ACHN (cell line): ENCODE measurements at regions not wholly inside any gene's neighbourhood (a gene's known extent, or its start where the extent isn't known, plus 50 kb on each side); places are given as distances from the start of the nearest gene placed in this dataset.

Experiments used
- DNase-seq: peaks from one replicate; pipeline ENCODE4 v3.0.0-alpha.2; 2015
- in situ Hi-C: cut with HindIII; loops from 2 replicates; pipeline ENCODE4 v1.10.0; 2017; ENCODE audit warnings: low sequenced_read_pairs, low pct_ligation_motif_present, low pct_unique_long_range_greater_than_20kb

- in situ Hi-C loops, result no loop called here
Observed at GRCh38 chr16:79501446-79501845, 99.1 kb downstream of the MAF start.

DNA sequence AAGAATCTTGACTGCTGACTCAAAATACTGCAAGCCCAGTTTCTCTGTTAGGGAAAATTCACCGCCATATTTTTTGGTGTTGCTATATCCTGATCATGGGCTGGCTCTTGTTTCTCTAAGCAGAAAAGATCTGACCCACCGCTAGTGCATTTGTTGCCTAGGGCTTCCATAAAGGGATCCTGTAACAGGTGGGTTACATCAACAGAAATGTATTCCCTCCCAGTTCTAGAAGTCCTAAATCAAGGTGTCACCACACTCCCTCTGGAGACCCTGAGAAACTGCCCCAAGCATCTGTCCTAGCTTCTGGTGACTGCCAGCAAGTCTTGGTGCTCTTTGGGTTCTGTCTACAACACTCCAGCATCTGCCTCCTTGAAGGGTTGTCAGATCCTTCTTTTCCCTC lies 99.7 kb downstream of the MAF start:
- in situ Hi-C loops, result no loop called here
- no peak for DNase-seq

More at GRCh38 chr16:79501446-79501845, 99.1 kb downstream of the MAF start:
- DNase-seq, result no peak

GRCh38 chr16:79500286-79500685 lies 100.3 kb downstream of the MAF start:
- no peak for DNase-seq
- in situ Hi-C loops, result no loop called here

- DNase-seq, result no peak
- in situ Hi-C loops, result no loop called here
Observed at GRCh38 chr16:79498928-79499327, 101.6 kb downstream of the MAF start.

- in situ Hi-C loops, result no loop called here
Observed at GRCh38 chr16:79497606-79498350, 102.8 kb downstream of the MAF start.

DNA sequence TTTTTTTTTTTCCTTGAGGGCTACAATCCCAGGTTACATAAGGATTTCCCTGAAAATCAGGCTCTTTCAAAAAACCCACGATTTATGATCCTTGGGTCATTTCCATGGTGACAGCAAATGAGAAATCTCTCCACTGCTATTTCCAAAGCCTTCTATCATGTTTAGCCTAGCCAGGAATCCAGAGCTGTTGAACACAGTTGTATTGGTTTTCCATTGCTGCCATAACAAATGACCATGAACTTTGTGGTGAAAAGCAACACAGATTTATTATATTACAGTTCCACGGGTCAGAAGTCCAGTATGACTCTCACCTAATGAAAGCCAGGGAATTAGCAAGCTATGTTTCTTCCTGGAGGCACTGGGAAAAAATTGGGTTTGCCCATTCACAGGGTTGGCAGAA lies 106.6 kb downstream of the MAF start:
- in situ Hi-C loops, result no loop called here
- DNase-seq, result no peak

More at GRCh38 chr16:79497606-79498350, 102.8 kb downstream of the MAF start:
- no peak for DNase-seq

- in situ Hi-C loops, result no loop called here
- no peak for DNase-seq
Observed at GRCh38 chr16:79492036-79492435, 108.5 kb downstream of the MAF start.

DNA sequence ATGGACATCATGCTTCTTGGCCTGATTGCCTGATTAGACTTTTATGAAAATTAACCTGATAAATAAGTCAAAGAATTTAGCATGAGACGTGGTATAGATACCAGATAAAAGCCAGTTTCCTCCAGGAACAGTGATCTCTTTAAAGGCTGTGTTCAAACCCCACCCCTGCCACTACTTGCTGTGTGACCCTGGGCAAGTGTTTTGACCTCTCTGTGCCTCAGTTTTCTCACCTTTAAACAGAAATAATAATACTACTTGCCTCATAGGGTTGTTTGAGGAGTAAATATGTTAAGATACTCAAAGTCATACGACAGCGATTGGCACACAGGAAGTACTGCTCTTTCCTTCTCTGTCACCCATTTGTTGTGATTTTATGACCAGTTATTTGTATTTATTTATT lies 115.5 kb downstream of the MAF start:
- DNase-seq, result no peak
- in situ Hi-C loops, result no loop called here

- no peak for DNase-seq
- in situ Hi-C loops, result no loop called here
Observed at GRCh38 chr16:79484237-79484636, 116.3 kb downstream of the MAF start.

DNA sequence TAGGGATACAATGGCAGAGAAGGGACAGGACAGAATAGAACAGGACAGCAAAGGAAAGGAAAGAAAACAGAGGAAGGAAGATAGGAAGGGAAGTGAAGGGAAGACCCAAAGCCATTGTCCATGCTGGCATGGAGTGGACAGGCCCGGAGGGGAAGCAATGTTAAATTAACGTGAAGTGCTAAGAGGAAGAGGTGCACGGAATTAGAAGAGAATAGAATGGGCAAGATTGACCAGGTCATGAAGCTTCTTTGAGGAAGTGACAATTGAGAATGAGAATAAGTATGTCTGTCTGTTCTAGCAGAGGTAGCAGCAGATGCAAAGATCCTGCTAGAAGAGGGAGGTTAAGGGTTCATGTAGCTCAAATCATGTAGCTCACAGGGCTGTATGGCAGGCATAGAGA lies 117.2 kb downstream of the MAF start:
- in situ Hi-C loops, result no loop called here
- DNase-seq, result no peak

DNA sequence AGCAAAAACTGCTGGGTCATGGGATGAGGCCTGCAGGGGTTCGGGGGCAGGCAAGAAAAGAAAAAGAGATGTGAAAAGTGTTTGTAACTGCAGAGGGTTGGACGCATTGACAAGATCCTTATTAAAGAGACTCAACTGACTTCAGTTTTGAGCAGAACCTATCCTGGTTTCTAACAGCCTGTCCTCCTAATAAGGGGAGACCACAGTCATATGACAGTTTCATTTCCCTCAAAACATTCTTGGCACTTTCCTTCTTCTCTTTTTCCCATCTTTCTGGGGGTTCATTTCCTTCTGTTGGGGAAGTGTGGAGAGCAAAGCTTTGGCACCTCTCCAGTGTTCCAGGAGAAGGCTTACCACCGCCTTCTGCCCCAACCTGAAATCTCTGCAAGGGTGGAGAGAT lies 118.5 kb downstream of the MAF start:
- DNase-seq, result no peak
- in situ Hi-C loops, result no loop called here

DNA sequence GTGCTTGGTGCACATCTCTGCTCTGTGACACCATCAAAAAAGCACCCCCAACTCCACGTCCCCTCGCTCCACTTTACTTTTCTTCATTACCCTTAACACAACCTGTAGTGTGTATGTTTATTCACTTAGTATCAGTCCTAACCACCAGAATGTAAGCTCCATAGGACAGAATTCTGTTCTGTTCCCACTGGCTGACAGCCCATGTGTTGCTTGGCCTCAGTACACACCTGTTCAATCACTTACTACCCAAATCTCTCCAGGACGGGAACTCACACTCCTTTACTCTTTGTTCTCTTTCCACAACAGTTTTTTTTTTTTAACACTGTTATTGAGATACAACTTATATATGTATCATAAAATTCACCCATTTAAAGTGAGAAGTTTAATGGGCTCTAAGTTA lies 119.6 kb downstream of the MAF start:
- in situ Hi-C loops, result no loop called here
- no peak for DNase-seq

- no peak for DNase-seq
- in situ Hi-C loops, result no loop called here
Observed at GRCh38 chr16:79480056-79480455, 120.5 kb downstream of the MAF start.

DNA sequence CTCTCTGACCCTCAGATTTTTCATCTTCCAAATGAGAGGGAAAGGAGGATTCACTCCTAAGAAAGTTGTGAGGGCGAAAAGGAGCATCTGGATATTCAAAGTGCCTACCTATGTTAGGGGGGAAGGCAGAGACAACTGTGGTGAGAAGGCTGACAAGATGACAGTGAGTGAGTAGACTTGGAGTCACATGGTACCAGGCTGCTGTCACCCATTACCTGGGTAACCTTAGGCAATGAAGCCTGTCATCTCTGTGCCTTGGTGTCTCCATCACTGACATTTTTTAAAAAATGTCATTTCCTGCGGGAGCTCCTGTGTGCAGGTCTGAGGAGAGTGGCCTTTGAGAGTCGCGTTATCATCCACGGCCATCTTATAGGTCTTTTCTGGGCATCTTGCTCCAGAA lies 124.0 kb downstream of the MAF start:
- DNase-seq, result no peak
- in situ Hi-C loops, result no loop called here

DNA sequence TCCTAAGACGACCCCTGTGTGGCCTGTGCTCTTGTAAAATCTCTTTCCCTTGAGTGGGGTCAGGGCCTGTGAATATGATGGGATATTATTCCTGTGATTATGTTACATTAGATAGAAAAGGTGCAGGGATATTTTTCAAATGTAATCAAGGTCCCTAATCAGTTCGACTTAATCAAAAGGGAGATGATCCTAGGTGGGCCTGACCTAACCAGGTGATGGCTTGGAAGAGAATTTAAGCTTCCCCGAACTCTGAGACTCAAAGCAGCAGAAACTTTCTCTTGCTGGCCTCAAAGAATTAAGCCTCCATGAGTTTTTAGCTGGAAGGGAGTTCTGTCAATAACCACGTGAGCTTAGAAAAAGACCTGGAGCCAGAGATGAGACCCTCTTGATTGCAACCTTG lies 124.7 kb downstream of the MAF start:
- DNase-seq, result no peak
- in situ Hi-C loops, result no loop called here

DNA sequence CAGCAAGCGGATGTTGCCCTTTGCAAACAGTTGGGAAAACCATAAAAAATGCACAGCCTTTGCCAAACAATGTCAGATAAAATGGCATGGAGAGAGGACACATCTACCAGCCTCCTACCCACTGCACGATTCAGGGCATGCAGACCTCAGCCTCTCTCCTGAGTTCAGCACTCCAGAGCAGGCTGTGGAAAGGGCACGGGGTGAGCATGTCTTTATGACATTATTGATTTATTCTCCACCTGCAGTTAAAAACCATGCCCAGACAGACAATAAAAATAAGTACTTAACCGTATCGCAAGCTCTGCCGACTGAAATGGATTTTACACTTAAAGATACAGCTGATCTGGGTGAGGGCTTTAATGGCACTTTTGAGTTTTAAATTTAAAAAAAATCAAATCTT lies 127.1 kb downstream of the MAF start:
- no peak for DNase-seq
- in situ Hi-C loops, result no loop called here

- in situ Hi-C loops, result no loop called here
- no peak for DNase-seq
Observed at GRCh38 chr16:79472426-79472825, 128.1 kb downstream of the MAF start.

GRCh38 chr16:79469999-79470398 lies 130.5 kb downstream of the MAF start:
- in situ Hi-C loops, result no loop called here
- no peak for DNase-seq

- in situ Hi-C loops, result no loop called here
- DNase-seq, result no peak
Observed at GRCh38 chr16:79468631-79469030, 131.9 kb downstream of the MAF start.

DNA sequence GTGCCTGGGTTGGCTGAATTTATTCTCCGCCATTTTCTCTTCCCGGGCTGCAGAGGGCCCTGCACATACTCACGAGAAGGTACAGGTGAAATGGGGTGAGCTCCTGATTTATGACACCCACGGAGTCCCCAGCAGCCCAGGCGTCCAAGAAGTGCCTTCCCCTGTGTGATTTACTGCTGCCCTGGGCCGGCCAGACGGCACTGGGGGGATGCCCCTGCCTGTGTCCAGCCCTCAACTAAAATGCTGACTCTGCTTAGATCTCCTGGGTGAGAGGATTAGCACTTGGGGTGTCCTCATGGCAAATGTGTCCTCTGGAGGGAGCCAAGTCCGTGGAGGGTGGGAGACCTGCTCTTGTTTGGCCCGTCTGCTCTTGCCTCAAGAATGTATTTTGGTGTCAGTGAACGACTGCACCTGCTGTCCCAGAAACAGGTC lies 132.4 kb downstream of the MAF start:
- in situ Hi-C loops, result no loop called here
- DNase-seq, result no peak

DNA sequence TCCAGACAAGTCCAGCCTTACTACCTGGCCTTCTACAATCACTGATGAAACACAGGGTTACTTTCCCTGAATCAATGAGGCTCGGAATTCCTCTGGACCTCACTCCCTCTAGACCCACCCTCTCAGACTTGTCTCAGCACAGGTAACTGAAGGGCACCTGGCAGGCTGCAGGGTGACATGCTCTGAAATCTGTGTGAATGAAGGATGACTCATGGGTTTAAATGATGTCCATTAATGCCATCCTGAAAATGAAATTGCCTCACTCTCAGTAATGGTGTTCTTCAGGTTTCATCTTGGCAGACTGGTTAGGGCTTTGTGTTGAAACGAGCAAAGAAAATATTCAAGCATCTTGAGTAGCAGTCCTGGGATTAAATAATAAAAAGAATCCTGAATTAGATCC lies 134.4 kb downstream of the MAF start:
- no peak for DNase-seq
- in situ Hi-C loops, result no loop called here
